DMS 273 treated with DMSO at 0.1 percent for 48 hours (cell line): ENCODE measurements at regions not wholly inside any gene's neighbourhood (a gene's known extent, or its start where the extent isn't known, plus 50 kb on each side); places are given as distances from the start of the nearest gene placed in this dataset.

Experiments
- DNase-seq: peaks from one replicate; lab custom pipeline; 2025; lab: John Stamatoyannopoulos, UW

GRCh38 chr2:145644820-145645302 is 1124.9 kb upstream of the ZEB2 start:
- no peak for DNase-seq

- no peak for DNase-seq
These were observed 1118.8 kb upstream of the ZEB2 start for GRCh38 chr2:145638675-145639074.

GRCh38 chr2:145635706-145636427 is 1115.9 kb upstream of the ZEB2 start:
- no peak for DNase-seq

- DNase-seq: no peak
These were observed 1111.6 kb upstream of the ZEB2 start for GRCh38 chr2:145631561-145631960.

- no peak for DNase-seq
These were observed 1106.4 kb upstream of the ZEB2 start for GRCh38 chr2:145626301-145626700.

GRCh38 chr2:145625111-145625510 is 1105.2 kb upstream of the ZEB2 start:
- no peak for DNase-seq

GRCh38 chr2:145623136-145623535 is 1103.2 kb upstream of the ZEB2 start:
- no peak for DNase-seq

- no peak for DNase-seq
These were observed 1102.4 kb upstream of the ZEB2 start for GRCh38 chr2:145622285-145622684.

GRCh38 chr2:145617906-145618305 is 1098.0 kb upstream of the ZEB2 start:
- no peak for DNase-seq

GRCh38 chr2:145617420-145617819 is 1097.5 kb upstream of the ZEB2 start:
- DNase-seq: no peak

- no peak for DNase-seq
These were observed 1095.7 kb upstream of the ZEB2 start for GRCh38 chr2:145615626-145616025.

- DNase-seq: no peak
These were observed 1090.0 kb upstream of the ZEB2 start for GRCh38 chr2:145609951-145610350.

- DNase-seq: no peak
These were observed 1081.5 kb upstream of the ZEB2 start for GRCh38 chr2:145601361-145601925.

- no peak for DNase-seq
These were observed 1080.9 kb upstream of the ZEB2 start for GRCh38 chr2:145600811-145601210.

GRCh38 chr2:145599756-145600155 is 1079.8 kb upstream of the ZEB2 start:
- no peak for DNase-seq

GRCh38 chr2:145598434-145598833 is 1078.5 kb upstream of the ZEB2 start:
- no peak for DNase-seq

GRCh38 chr2:145597809-145598208 is 1077.9 kb upstream of the ZEB2 start:
- DNase-seq: no peak

GRCh38 chr2:145597006-145597405 is 1077.1 kb upstream of the ZEB2 start:
- DNase-seq: no peak

- no peak for DNase-seq
These were observed 1076.5 kb upstream of the ZEB2 start for GRCh38 chr2:145596416-145596815.

- DNase-seq: no peak
These were observed 1075.4 kb upstream of the ZEB2 start for GRCh38 chr2:145595296-145595695.

GRCh38 chr2:145593991-145594614 is 1074.2 kb upstream of the ZEB2 start:
- DNase-seq: peak; percentile 9

- no peak for DNase-seq
These were observed 1073.4 kb upstream of the ZEB2 start for GRCh38 chr2:145593280-145593679.

- DNase-seq: no peak
These were observed 1072.4 kb upstream of the ZEB2 start for GRCh38 chr2:145592361-145592760.
